HL-60 (cell line): ENCODE measurements at regions not wholly inside any gene's neighbourhood (a gene's known extent, or its start where the extent isn't known, plus 50 kb on each side); places are given as distances from the start of the nearest gene placed in this dataset.

Experiments used
- DNase-seq, 2 experiments: peaks; one replicate each; pipeline ENCODE4 v3.0.0-alpha.2; 2010 to 2020; ENCODE audit warnings: low read depth in 1 of 2, low spot score in 1 of 2
- H3K27ac ChIP-seq: fragments of 250-450 bp; sonication (Bioruptor Pico); replicated peaks from 2 replicates; pipeline ENCODE4 v1.5.1; 2020; ENCODE audit warnings: mild to moderate bottlenecking, moderate library complexity
- H3K27me3 ChIP-seq: fragments of 250-450 bp; sonication (Bioruptor Pico); 2 replicates; pipeline ENCODE4 v1.5.1; 2021; ENCODE audit warnings: mild to moderate bottlenecking, moderate library complexity; ENCODE audit not compliant: insufficient read depth, poor library complexity, severe bottlenecking
- H3K4me3 ChIP-seq: replicated peaks from 2 replicates; pipeline ENCODE4 v1.5.1; 2011; ENCODE audit warnings: mild to moderate bottlenecking, control low read depth, low read length; ENCODE audit not compliant: insufficient read depth
- GABPA ChIP-seq: IDR thresholded peaks from 2 replicates; pipeline ENCODE4 v1.6.1; 2012; ENCODE audit warnings: low read depth
- POLR2AphosphoS5 ChIP-seq: IDR thresholded peaks from 2 replicates; pipeline ENCODE4 v1.6.1; 2012; ENCODE audit warnings: low read depth
- REST ChIP-seq: IDR thresholded peaks from 2 replicates; pipeline ENCODE4 v1.6.1; 2012; ENCODE audit warnings: low read depth; ENCODE audit not compliant: insufficient replicate concordance
- SPI1 ChIP-seq: IDR thresholded peaks from 2 replicates; pipeline ENCODE4 v1.6.1; 2012; ENCODE audit warnings: low read depth, mild to moderate bottlenecking, borderline replicate concordance
- TF ChIP-seq, protein P1 (sequence below): IDR thresholded peaks from one replicate; pipeline ENCODE4 v1.5.1; 2011; ENCODE audit warnings: low read length, control low read depth, inconsistent platforms; ENCODE audit not compliant: insufficient read depth

GRCh38 chr1:23616292-23616824 is 57.1 kb upstream of the ID3 start:
- Histone ChIP-seq H3K27me3 (peaks cover 38% of the 10 kb centered on the region), H3K4me3 (no peak overlapping the region), H3K27ac (no peak overlapping the region)
- TF ChIP-seq REST (no peak), SPI1 (no peak)
- TF ChIP-seq, protein P1, sequence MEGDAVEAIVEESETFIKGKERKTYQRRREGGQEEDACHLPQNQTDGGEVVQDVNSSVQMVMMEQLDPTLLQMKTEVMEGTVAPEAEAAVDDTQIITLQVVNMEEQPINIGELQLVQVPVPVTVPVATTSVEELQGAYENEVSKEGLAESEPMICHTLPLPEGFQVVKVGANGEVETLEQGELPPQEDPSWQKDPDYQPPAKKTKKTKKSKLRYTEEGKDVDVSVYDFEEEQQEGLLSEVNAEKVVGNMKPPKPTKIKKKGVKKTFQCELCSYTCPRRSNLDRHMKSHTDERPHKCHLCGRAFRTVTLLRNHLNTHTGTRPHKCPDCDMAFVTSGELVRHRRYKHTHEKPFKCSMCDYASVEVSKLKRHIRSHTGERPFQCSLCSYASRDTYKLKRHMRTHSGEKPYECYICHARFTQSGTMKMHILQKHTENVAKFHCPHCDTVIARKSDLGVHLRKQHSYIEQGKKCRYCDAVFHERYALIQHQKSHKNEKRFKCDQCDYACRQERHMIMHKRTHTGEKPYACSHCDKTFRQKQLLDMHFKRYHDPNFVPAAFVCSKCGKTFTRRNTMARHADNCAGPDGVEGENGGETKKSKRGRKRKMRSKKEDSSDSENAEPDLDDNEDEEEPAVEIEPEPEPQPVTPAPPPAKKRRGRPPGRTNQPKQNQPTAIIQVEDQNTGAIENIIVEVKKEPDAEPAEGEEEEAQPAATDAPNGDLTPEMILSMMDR: no peak
- no peak for DNase-seq

- TF ChIP-seq GABPA: no peak
- TF ChIP-seq POLR2AphosphoS5: no peak
- TF ChIP-seq SPI1: no peak
- TF ChIP-seq REST: no peak
- no peak overlapping the region for H3K27ac ChIP-seq
- H3K27me3 ChIP-seq: peaks cover 36% of the 10 kb centered on the region
- DNase-seq: no peak
- no peak overlapping the region for H3K4me3 ChIP-seq
Observed at GRCh38 chr1:23615852-23616251, 56.6 kb upstream of the ID3 start.

DNA sequence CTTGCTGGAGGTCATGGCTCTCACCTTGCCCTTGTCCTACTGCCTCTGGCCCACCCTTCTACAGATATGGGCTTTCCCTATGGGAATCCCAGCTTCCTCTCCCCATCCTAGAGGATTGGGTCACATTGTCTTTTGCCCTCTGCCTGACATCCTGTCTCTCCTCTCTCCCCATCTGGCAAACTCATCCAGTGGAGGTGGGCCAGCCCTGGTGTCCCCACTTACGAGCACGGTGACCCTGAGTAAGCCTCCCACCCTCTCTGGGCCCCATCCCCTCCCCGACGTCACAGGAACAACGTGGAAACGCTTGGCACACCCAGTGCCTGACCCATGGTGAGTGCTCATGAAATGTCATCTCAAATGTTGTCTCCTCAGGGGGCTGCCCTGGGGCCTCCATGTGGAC is 56.1 kb upstream of the ID3 start:
- DNase-seq: no peak
- Histone ChIP-seq H3K4me3 (no peak overlapping the region), H3K27ac (no peak overlapping the region), H3K27me3 (peaks cover 32% of the 10 kb centered on the region)
- no peak for TF ChIP-seq REST
- TF ChIP-seq, protein P1: no peak
- TF ChIP-seq SPI1: no peak
- no peak for TF ChIP-seq POLR2AphosphoS5
